SK-N-SH (cell line): ENCODE measurements at regions not wholly inside any gene's neighbourhood (a gene's known extent, or its start where the extent isn't known, plus 50 kb on each side); places are given as distances from the start of the nearest gene placed in this dataset.

Experiments
- CTCF ChIA-PET: fragments of 300-600, 350-600 bp; formaldehyde crosslinking; extraction: SDS; loops from one replicate; lab custom pipeline; 2021; lab: Yijun Ruan, JAX
- POLR2A ChIA-PET: fragments of 350-600 bp; sonication (Branson Sonifier 250); formaldehyde crosslinking; extraction: SDS; loops from one replicate; lab custom pipeline; 2020; ENCODE audit warnings: antibody characterized with exemption, inconsistent platforms; lab: Yijun Ruan, JAX
- DNase-seq: peaks from one replicate; pipeline ENCODE4 v3.0.0; 2012
- H2AFZ ChIP-seq: fragments of 200-600 bp; sonication (generic); 2 replicates; pipeline ENCODE4 v1.8.1; 2016; ENCODE audit warnings: antibody characterized with exemption, mild to moderate bottlenecking, low read depth
- H3F3A ChIP-seq: fragments of 200-600 bp; sonication (generic); replicated peaks from 2 replicates; pipeline ENCODE3; 2016; ENCODE audit warnings: antibody characterized with exemption, mild to moderate bottlenecking; ENCODE audit not compliant: insufficient read depth
- H3K27ac ChIP-seq, 2 experiments: fragments of 200-500 bp in 1 of 2; fragments of 200-600 bp in 1 of 2; sonication (Bioruptor generic) in 1 of 2; sonication (generic), shearing (Covaris generic) in 1 of 2; 2 replicates each; pipeline versions ENCODE4 v1.5.1 to v1.6.1; 2014 to 2016; ENCODE audit warnings: low read depth in 2 of 2, inconsistent platforms in 1 of 2, low read length in 1 of 2, mild to moderate bottlenecking in 1 of 2, mixed read lengths in 1 of 2
- H3K27me3 ChIP-seq: fragments of 200-600 bp; sonication (generic), shearing (Covaris generic); 2 replicates; pipeline ENCODE4 v1.6.1; 2016; ENCODE audit warnings: mixed run types; ENCODE audit not compliant: insufficient read depth
- H3K36me3 ChIP-seq, 2 experiments: fragments of 200-500 bp in 1 of 2; fragments of 200-600 bp in 1 of 2; sonication (Bioruptor generic) in 1 of 2; sonication (generic) in 1 of 2; replicated peaks in 1 of 2; 2 replicates each; pipeline versions ENCODE3 to v1.5.1; 2014 to 2016; ENCODE audit warnings: low read length in 1 of 2, mild to moderate bottlenecking in 1 of 2; ENCODE audit not compliant: insufficient read depth in 2 of 2, control insufficient read depth in 1 of 2
- H3K4me1 ChIP-seq, 2 experiments: fragments of 200-500 bp in 1 of 2; fragments of 200-600 bp in 1 of 2; sonication (Bioruptor generic) in 1 of 2; sonication (generic), shearing (Covaris generic) in 1 of 2; 2 replicates each; pipeline versions ENCODE4 v1.5.1 to v1.6.1; 2014 to 2016; ENCODE audit warnings: low read depth in 1 of 2, low read length in 1 of 2, mixed run types in 1 of 2; ENCODE audit not compliant: insufficient read depth in 2 of 2, control insufficient read depth in 1 of 2
- H3K4me2 ChIP-seq: fragments of 200-600 bp; sonication (generic), shearing (Covaris generic); 2 replicates; pipeline ENCODE4 v1.6.1; 2017; ENCODE audit warnings: mixed run types
- H3K4me3 ChIP-seq, 2 experiments: fragments of 200-500 bp in 1 of 2; fragments of 200-600 bp in 1 of 2; sonication (Bioruptor generic) in 1 of 2; sonication (generic), shearing (Covaris generic) in 1 of 2; 2 replicates each; pipeline versions ENCODE4 v1.5.1 to v1.8.1; 2014 to 2016; ENCODE audit warnings: low read depth in 2 of 2, inconsistent platforms in 1 of 2, low read length in 1 of 2, mild to moderate bottlenecking in 1 of 2, mixed read lengths in 1 of 2, moderate library complexity in 1 of 2
- H3K79me2 ChIP-seq: fragments of 200-600 bp; sonication (generic); 2 replicates; pipeline ENCODE4 v1.8.1; 2017; ENCODE audit warnings: mild to moderate bottlenecking; ENCODE audit not compliant: insufficient read depth
- H3K9ac ChIP-seq: fragments of 200-600 bp; sonication (generic); 2 replicates; pipeline ENCODE4 v1.6.1; 2017; ENCODE audit warnings: mixed run types
- H3K9me2 ChIP-seq: fragments of 200-600 bp; sonication (generic); 2 replicates; pipeline ENCODE4 v1.6.1; 2017; ENCODE audit warnings: mixed run types
- H3K9me3 ChIP-seq: fragments of 200-600 bp; sonication (generic); 2 replicates; pipeline ENCODE4 v1.6.1; 2017; ENCODE audit warnings: mixed run types, mild to moderate bottlenecking, moderate library complexity
- H4K20me1 ChIP-seq: fragments of 200-600 bp; sonication (generic); 2 replicates; pipeline ENCODE4 v1.6.1; 2017; ENCODE audit warnings: mild to moderate bottlenecking, mixed run types; ENCODE audit not compliant: insufficient read depth
- CHD2 ChIP-seq: fragments of 150-350 bp; IDR thresholded peaks from 2 replicates; pipeline ENCODE4 v1.6.1; 2018; ENCODE audit warnings: low read length; ENCODE audit not compliant: partially characterized antibody
- ELF1 ChIP-seq: IDR thresholded peaks from 2 replicates; pipeline ENCODE4 v1.4.0; 2012
- FOXM1 ChIP-seq: IDR thresholded peaks from 2 replicates; pipeline ENCODE4 v1.4.0; 2012; ENCODE audit warnings: low read depth, mild to moderate bottlenecking
- NFIC ChIP-seq: IDR thresholded peaks from 2 replicates; pipeline ENCODE4 v1.4.0; 2012; ENCODE audit warnings: borderline replicate concordance
- NRF1 ChIP-seq: IDR thresholded peaks from 2 replicates; pipeline ENCODE4 v1.6.1; 2012; ENCODE audit warnings: low read depth, mild to moderate bottlenecking, low read length
- RAD21 ChIP-seq: IDR thresholded peaks from 2 replicates; pipeline ENCODE4 v1.6.1; 2012; ENCODE audit warnings: mild to moderate bottlenecking, low read length
- RXRA ChIP-seq: IDR thresholded peaks from 2 replicates; pipeline ENCODE4 v1.4.0; 2012; ENCODE audit warnings: low read depth, mild to moderate bottlenecking, borderline replicate concordance
- SIN3A ChIP-seq: IDR thresholded peaks from 2 replicates; pipeline ENCODE4 v1.6.1; 2012; ENCODE audit warnings: low read depth, mild to moderate bottlenecking, low read length, moderate library complexity, borderline replicate concordance
- TAF1 ChIP-seq: IDR thresholded peaks from 2 replicates; pipeline ENCODE4 v1.6.1; 2012; ENCODE audit warnings: low read depth, mild to moderate bottlenecking, low read length, moderate library complexity, borderline replicate concordance
- TCF12 ChIP-seq: IDR thresholded peaks from 2 replicates; pipeline ENCODE4 v1.4.0; 2012
- WGBS: methylation state at CpG from one replicate; pipeline ENCODE4 v1.1.6; 2017; ENCODE audit warnings: low lambda C conversion rate; 5-methylcytosine and 5-hydroxymethylcytosine counted together
- TF ChIP-seq, protein P1 (sequence below): IDR thresholded peaks from 2 replicates; pipeline ENCODE4 v1.6.1; 2012; ENCODE audit warnings: mild to moderate bottlenecking, low read depth, low read length, moderate library complexity
- TF ChIP-seq, protein P2 (sequence below): fragments of 150-350 bp; IDR thresholded peaks from 2 replicates; pipeline ENCODE4 v1.6.1; 2016; ENCODE audit warnings: mild to moderate bottlenecking, low read depth, low read length
- TF ChIP-seq, protein P3 (sequence below): fragments of 150-350 bp; IDR thresholded peaks from 2 replicates; pipeline ENCODE4 v1.6.1; 2017; ENCODE audit warnings: antibody characterized with exemption, low read length, low read depth, borderline replicate concordance
- TF ChIP-seq, protein P4 (sequence below): IDR thresholded peaks from 2 replicates; pipeline ENCODE4; 2012
- TF ChIP-seq, protein P5 (sequence below): IDR thresholded peaks from 2 replicates; pipeline ENCODE4 v1.4.0; 2012; ENCODE audit warnings: low read depth, borderline replicate concordance

DNA sequence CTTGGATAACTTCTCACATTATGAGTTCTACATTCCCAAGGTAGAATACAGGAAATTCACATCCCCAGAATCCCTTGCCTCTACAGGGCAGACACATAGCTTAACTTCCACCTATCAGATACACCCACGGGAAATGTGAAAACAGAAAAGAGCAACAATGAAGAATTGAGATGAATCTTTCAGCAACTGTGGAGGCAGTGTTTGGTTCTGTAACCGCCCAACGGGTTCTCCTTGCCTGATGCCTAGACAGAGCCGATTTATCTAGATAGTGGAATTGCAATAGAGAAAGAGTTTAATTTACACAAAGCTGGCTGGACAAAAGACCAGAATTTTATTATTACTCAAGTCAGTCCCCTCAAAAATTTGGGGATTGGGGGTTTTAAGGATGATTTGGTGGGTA lies 138.8 kb downstream of the MTPAP start:
- no peak overlapping the region for H3K27ac ChIP-seq
- H3K27me3 ChIP-seq: no peaks in the 10 kb centered on the region
- WGBS: 82% methylated on average over 4 of the region's 4 CpGs
- DNase-seq: no peak
- no peaks in the 10 kb centered on the region for H4K20me1 ChIP-seq
- POLR2A ChIA-PET: no interaction called here
- no peak overlapping the region for H3K4me3 ChIP-seq
- H2AFZ ChIP-seq: no peak overlapping the region
- TF ChIP-seq, protein P1, sequence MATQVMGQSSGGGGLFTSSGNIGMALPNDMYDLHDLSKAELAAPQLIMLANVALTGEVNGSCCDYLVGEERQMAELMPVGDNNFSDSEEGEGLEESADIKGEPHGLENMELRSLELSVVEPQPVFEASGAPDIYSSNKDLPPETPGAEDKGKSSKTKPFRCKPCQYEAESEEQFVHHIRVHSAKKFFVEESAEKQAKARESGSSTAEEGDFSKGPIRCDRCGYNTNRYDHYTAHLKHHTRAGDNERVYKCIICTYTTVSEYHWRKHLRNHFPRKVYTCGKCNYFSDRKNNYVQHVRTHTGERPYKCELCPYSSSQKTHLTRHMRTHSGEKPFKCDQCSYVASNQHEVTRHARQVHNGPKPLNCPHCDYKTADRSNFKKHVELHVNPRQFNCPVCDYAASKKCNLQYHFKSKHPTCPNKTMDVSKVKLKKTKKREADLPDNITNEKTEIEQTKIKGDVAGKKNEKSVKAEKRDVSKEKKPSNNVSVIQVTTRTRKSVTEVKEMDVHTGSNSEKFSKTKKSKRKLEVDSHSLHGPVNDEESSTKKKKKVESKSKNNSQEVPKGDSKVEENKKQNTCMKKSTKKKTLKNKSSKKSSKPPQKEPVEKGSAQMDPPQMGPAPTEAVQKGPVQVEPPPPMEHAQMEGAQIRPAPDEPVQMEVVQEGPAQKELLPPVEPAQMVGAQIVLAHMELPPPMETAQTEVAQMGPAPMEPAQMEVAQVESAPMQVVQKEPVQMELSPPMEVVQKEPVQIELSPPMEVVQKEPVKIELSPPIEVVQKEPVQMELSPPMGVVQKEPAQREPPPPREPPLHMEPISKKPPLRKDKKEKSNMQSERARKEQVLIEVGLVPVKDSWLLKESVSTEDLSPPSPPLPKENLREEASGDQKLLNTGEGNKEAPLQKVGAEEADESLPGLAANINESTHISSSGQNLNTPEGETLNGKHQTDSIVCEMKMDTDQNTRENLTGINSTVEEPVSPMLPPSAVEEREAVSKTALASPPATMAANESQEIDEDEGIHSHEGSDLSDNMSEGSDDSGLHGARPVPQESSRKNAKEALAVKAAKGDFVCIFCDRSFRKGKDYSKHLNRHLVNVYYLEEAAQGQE: no peak
- TF ChIP-seq, protein P2, sequence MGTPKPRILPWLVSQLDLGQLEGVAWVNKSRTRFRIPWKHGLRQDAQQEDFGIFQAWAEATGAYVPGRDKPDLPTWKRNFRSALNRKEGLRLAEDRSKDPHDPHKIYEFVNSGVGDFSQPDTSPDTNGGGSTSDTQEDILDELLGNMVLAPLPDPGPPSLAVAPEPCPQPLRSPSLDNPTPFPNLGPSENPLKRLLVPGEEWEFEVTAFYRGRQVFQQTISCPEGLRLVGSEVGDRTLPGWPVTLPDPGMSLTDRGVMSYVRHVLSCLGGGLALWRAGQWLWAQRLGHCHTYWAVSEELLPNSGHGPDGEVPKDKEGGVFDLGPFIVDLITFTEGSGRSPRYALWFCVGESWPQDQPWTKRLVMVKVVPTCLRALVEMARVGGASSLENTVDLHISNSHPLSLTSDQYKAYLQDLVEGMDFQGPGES: no peak
- no peak for TF ChIP-seq ELF1
- TF ChIP-seq TAF1: no peak
- TF ChIP-seq, protein P3, sequence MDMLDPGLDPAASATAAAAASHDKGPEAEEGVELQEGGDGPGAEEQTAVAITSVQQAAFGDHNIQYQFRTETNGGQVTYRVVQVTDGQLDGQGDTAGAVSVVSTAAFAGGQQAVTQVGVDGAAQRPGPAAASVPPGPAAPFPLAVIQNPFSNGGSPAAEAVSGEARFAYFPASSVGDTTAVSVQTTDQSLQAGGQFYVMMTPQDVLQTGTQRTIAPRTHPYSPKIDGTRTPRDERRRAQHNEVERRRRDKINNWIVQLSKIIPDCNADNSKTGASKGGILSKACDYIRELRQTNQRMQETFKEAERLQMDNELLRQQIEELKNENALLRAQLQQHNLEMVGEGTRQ: no peak
- no peak for TF ChIP-seq RXRA
- no peaks in the 10 kb centered on the region for H3K36me3 ChIP-seq
- no peaks in the 10 kb centered on the region for H3K9me2 ChIP-seq
- no peak overlapping the region for H3K9ac ChIP-seq
- no peak overlapping the region for H3K4me2 ChIP-seq
- CTCF ChIA-PET: no interaction called here
- no peaks in the 10 kb centered on the region for H3K79me2 ChIP-seq
- H3K9me3 ChIP-seq: no peaks in the 10 kb centered on the region
- no peaks in the 10 kb centered on the region for H3K4me1 ChIP-seq
- H3F3A ChIP-seq: no peaks in the 10 kb centered on the region

DNA sequence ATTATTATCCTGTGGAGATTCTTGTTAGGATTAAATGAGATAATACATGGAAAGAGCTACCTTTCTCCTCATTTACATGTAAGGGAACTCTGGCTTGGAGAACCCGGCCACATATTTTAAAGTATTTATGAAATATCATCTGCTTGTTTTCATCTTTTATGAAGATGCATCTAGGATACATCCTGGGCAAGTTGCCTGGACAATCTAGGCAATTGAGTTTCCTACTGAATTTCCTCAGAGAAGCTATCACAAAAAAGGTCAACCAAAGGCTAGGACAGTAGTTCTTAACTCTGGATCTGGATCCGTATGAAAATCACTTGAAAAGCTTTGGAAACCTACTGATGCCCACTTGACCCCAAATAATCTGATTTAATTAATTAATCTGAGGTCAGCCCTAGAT lies 140.7 kb downstream of the MTPAP start:
- POLR2A ChIA-PET: no interaction called here
- Histone ChIP-seq H4K20me1 (no peaks in the 10 kb centered on the region), H3K4me2 (no peak overlapping the region), H3K27me3 (no peaks in the 10 kb centered on the region), H3K9ac (no peak overlapping the region), H3K4me3 (no peak overlapping the region), H3K9me3 (peaks cover 3% of the 10 kb centered on the region; the same call in 1 of the 2 replicates), H3K27ac (no peak overlapping the region), H2AFZ (no peak overlapping the region), H3K79me2 (no peaks in the 10 kb centered on the region), H3K36me3 (no peaks in the 10 kb centered on the region), H3F3A (no peaks in the 10 kb centered on the region), H3K9me2 (no peaks in the 10 kb centered on the region), H3K4me1 (no peaks in the 10 kb centered on the region)
- 63% methylated on average over 2 of the region's 2 CpGs for WGBS
- no peak for DNase-seq
- CTCF ChIA-PET: no interaction called here
- TF ChIP-seq, protein P1: no peak
- TF ChIP-seq, protein P4, sequence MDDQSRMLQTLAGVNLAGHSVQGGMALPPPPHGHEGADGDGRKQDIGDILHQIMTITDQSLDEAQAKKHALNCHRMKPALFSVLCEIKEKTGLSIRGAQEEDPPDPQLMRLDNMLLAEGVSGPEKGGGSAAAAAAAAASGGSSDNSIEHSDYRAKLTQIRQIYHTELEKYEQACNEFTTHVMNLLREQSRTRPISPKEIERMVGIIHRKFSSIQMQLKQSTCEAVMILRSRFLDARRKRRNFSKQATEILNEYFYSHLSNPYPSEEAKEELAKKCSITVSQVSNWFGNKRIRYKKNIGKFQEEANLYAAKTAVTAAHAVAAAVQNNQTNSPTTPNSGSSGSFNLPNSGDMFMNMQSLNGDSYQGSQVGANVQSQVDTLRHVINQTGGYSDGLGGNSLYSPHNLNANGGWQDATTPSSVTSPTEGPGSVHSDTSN: no peak
- TF ChIP-seq, protein P5, sequence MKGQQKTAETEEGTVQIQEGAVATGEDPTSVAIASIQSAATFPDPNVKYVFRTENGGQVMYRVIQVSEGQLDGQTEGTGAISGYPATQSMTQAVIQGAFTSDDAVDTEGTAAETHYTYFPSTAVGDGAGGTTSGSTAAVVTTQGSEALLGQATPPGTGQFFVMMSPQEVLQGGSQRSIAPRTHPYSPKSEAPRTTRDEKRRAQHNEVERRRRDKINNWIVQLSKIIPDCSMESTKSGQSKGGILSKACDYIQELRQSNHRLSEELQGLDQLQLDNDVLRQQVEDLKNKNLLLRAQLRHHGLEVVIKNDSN: no peak
- TF ChIP-seq FOXM1 (no peak), SIN3A (no peak), CHD2 (no peak), TCF12 (no peak), RAD21 (no peak), NFIC (no peak), NRF1 (no peak)
